GM23338 (cell line): ENCODE measurements at regions not wholly inside any gene's neighbourhood (a gene's known extent, or its start where the extent isn't known, plus 50 kb on each side); places are given as distances from the start of the nearest gene placed in this dataset.

Experiments used
- CREB1 ChIP-seq: fragments of 250-450 bp; sonication (Bioruptor Pico); IDR thresholded peaks from 2 replicates; pipeline ENCODE4 v1.5.0; 2020; ENCODE audit warnings: low read depth, mild to moderate bottlenecking, moderate library complexity
- ETS1 ChIP-seq: IDR thresholded peaks from 2 replicates; pipeline ENCODE4 v1.6.1; 2016; ENCODE audit warnings: antibody characterized with exemption
- EZH2 ChIP-seq: fragments of 200-600 bp; sonication (generic); IDR thresholded peaks from one replicate; pipeline ENCODE4 v1.8.0; 2017; ENCODE audit warnings: antibody characterized with exemption, mild to moderate bottlenecking, low read depth; ENCODE audit not compliant: unreplicated experiment
- EZH2phosphoT487 ChIP-seq: fragments of 200-600 bp; sonication (generic); IDR thresholded peaks from one replicate; pipeline ENCODE4 v1.8.1; 2018; ENCODE audit warnings: antibody characterized with exemption; ENCODE audit not compliant: unreplicated experiment
- JUNB ChIP-seq: IDR thresholded peaks from one replicate; pipeline ENCODE4 v1.6.1; 2016; ENCODE audit warnings: antibody characterized with exemption; ENCODE audit not compliant: unreplicated experiment
- NANOG ChIP-seq: IDR thresholded peaks from 2 replicates; pipeline ENCODE4 v1.6.1; 2016; ENCODE audit warnings: antibody characterized with exemption, borderline replicate concordance
- POLR2AphosphoS5 ChIP-seq: IDR thresholded peaks from 2 replicates; pipeline ENCODE4 v1.6.1; 2016; ENCODE audit warnings: antibody characterized with exemption, low read depth
- ZNF331 ChIP-seq: fragments of 250-450 bp; sonication (Bioruptor Pico); IDR thresholded peaks from 2 replicates; pipeline ENCODE4 v1.5.0; 2020; ENCODE audit warnings: low read depth, mild to moderate bottlenecking, moderate library complexity
- TF ChIP-seq, protein P1 (sequence below), 2 experiments: fragments of 200-600 bp in 1 of 2; sonication (generic) in 1 of 2; conservative IDR thresholded peaks; 2 replicates each; pipeline versions ENCODE4 v1.5.1 to v1.6.1; 2016 to 2017; ENCODE audit warnings: antibody characterized with exemption in 2 of 2, low read depth in 2 of 2, mild to moderate bottlenecking in 2 of 2, moderate library complexity in 1 of 2
- TF ChIP-seq, protein P2 (sequence below): IDR thresholded peaks from one replicate; pipeline ENCODE4 v1.6.1; 2018; ENCODE audit warnings: antibody characterized with exemption; ENCODE audit not compliant: unreplicated experiment

DNA sequence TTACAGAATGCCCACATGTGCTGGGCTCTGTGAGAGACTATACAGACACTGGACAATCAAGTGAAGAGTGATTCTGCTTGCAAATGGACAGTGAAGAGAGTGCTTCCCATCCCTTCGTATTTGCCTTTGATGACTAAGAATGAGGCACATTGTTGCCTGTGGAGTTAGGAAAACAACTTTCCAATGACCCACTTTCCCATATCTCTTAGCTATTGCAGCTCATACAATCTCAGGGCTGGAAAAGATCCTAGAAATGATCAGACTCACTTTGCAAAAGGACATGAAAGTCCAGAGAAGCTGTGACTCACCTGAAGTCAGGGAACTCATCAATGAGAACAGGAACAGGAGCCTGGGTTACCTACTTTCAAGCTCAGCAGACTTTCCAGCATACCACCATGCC lies 440.5 kb upstream of the TCF4 start:
- TF ChIP-seq, protein P1, sequence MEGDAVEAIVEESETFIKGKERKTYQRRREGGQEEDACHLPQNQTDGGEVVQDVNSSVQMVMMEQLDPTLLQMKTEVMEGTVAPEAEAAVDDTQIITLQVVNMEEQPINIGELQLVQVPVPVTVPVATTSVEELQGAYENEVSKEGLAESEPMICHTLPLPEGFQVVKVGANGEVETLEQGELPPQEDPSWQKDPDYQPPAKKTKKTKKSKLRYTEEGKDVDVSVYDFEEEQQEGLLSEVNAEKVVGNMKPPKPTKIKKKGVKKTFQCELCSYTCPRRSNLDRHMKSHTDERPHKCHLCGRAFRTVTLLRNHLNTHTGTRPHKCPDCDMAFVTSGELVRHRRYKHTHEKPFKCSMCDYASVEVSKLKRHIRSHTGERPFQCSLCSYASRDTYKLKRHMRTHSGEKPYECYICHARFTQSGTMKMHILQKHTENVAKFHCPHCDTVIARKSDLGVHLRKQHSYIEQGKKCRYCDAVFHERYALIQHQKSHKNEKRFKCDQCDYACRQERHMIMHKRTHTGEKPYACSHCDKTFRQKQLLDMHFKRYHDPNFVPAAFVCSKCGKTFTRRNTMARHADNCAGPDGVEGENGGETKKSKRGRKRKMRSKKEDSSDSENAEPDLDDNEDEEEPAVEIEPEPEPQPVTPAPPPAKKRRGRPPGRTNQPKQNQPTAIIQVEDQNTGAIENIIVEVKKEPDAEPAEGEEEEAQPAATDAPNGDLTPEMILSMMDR (conservative IDR thresholded peaks at IDR 0.05; ENCODE audit: low read depth in 2 of 2), result no peak
- TF ChIP-seq, protein P2, sequence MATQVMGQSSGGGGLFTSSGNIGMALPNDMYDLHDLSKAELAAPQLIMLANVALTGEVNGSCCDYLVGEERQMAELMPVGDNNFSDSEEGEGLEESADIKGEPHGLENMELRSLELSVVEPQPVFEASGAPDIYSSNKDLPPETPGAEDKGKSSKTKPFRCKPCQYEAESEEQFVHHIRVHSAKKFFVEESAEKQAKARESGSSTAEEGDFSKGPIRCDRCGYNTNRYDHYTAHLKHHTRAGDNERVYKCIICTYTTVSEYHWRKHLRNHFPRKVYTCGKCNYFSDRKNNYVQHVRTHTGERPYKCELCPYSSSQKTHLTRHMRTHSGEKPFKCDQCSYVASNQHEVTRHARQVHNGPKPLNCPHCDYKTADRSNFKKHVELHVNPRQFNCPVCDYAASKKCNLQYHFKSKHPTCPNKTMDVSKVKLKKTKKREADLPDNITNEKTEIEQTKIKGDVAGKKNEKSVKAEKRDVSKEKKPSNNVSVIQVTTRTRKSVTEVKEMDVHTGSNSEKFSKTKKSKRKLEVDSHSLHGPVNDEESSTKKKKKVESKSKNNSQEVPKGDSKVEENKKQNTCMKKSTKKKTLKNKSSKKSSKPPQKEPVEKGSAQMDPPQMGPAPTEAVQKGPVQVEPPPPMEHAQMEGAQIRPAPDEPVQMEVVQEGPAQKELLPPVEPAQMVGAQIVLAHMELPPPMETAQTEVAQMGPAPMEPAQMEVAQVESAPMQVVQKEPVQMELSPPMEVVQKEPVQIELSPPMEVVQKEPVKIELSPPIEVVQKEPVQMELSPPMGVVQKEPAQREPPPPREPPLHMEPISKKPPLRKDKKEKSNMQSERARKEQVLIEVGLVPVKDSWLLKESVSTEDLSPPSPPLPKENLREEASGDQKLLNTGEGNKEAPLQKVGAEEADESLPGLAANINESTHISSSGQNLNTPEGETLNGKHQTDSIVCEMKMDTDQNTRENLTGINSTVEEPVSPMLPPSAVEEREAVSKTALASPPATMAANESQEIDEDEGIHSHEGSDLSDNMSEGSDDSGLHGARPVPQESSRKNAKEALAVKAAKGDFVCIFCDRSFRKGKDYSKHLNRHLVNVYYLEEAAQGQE, result no peak
- TF ChIP-seq ETS1 (no peak), EZH2 (no peak), JUNB (no peak), POLR2AphosphoS5 (no peak), NANOG (no peak), EZH2phosphoT487 (no peak), CREB1 (CRISPR knock-in tag) (no peak), ZNF331 (CRISPR knock-in tag) (no peak)
